ENCODE measurements at regions not wholly inside any gene's neighbourhood (a gene's known extent, or its start where the extent isn't known, plus 50 kb on each side); places are given as distances from the start of the nearest gene placed in this dataset.

DNA sequence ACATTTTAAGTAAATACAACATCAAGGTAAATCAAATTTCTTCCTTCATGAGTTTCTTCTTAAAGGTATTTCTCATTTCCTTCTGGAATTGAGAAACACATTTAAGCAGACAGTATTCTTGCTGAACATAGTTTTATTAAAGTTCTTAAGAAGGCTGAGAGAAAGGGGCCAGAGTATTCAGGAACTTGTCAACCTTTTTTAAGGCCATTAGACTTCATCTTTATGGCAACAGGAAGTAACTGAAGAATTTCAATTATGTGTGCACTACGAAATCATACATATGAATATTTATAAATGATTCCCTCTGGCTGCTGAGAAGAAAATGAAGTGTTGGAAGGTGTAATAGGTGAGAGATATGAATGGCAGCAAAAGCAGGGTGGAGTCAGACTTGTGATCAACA is 829.4 kb upstream of the DPPA4 start:
- H3K36me3 Mint-ChIP-seq (ENCODE audit: unreplicated experiment) = no peaks in the 10 kb centered on the region

DNA sequence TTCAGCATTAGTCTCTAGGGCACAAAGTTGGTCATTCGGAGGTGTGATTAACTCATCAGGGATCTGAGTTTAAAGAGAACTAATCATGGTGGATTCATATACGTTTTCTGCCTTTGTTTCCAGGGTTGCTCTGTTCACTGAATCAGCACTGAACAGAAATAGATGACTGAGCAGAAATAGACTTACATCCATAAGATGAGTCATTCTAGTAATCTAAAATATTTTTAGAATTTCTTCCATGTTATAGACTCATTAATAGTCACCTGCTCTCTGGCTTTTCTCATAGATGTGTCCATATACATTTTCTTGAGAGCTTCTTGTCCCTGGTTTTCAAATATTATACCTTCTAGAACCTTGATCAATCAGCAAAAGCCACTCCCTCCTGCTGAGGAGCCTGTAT is 837.6 kb upstream of the DPPA4 start:
- TF ChIP-seq, protein P1, sequence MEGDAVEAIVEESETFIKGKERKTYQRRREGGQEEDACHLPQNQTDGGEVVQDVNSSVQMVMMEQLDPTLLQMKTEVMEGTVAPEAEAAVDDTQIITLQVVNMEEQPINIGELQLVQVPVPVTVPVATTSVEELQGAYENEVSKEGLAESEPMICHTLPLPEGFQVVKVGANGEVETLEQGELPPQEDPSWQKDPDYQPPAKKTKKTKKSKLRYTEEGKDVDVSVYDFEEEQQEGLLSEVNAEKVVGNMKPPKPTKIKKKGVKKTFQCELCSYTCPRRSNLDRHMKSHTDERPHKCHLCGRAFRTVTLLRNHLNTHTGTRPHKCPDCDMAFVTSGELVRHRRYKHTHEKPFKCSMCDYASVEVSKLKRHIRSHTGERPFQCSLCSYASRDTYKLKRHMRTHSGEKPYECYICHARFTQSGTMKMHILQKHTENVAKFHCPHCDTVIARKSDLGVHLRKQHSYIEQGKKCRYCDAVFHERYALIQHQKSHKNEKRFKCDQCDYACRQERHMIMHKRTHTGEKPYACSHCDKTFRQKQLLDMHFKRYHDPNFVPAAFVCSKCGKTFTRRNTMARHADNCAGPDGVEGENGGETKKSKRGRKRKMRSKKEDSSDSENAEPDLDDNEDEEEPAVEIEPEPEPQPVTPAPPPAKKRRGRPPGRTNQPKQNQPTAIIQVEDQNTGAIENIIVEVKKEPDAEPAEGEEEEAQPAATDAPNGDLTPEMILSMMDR (IDR thresholded peaks at IDR 0.05; ENCODE audit: partially characterized antibody, unreplicated experiment) = no peak
- Mint-ChIP-seq H3K27ac (ENCODE audit: unreplicated experiment) (no peak overlapping the region), H3K4me1 (ENCODE audit: low read depth, unreplicated experiment) (peaks cover 6% of the 10 kb centered on the region)

More for the DNA sequence above, 829.4 kb upstream of the DPPA4 start:
- H3K27me3 Mint-ChIP-seq (ENCODE audit: unreplicated experiment) = no peaks in the 10 kb centered on the region
- peaks cover 12% of the 10 kb centered on the region for H3K4me1 Mint-ChIP-seq (ENCODE audit: low read depth, unreplicated experiment)
- H3K4me3 Mint-ChIP-seq (ENCODE audit: unreplicated experiment) = no peak overlapping the region
- no peak for DNase-seq
- H3K27ac Mint-ChIP-seq (ENCODE audit: unreplicated experiment) = no peak overlapping the region
- peaks cover 1% of the 10 kb centered on the region for H3K9me3 Mint-ChIP-seq (ENCODE audit: unreplicated experiment)
- TF ChIP-seq, protein P1 (IDR thresholded peaks at IDR 0.05; ENCODE audit: partially characterized antibody, unreplicated experiment) = no peak

DNA sequence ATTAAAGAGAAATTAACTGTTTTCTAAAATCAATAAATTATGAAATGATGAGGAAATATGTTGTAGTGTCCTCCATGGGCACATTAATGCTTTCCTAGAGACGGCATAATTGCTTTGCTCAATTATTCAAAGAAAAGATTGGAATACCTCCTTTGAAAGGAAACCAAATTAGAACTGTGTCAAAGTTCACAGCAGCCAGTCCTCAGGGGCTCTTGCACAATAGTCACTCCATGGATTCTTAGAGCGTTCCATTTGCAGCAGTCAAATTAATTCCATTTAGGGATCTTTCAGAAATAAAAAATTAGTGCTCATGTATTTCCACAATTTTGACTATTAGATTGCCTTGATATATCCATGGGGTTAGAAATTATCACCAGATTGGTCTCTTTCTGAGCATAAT is 841.6 kb upstream of the DPPA4 start:
- H3K4me1 Mint-ChIP-seq (ENCODE audit: low read depth, unreplicated experiment) = peaks cover 6% of the 10 kb centered on the region
- no peaks in the 10 kb centered on the region for H3K27me3 Mint-ChIP-seq (ENCODE audit: unreplicated experiment)
- DNase-seq = no peak
- H3K36me3 Mint-ChIP-seq (ENCODE audit: unreplicated experiment) = no peaks in the 10 kb centered on the region
- no peak overlapping the region for H3K27ac Mint-ChIP-seq (ENCODE audit: unreplicated experiment)
- H3K4me3 Mint-ChIP-seq (ENCODE audit: unreplicated experiment) = no peak overlapping the region
- TF ChIP-seq, protein P1 (IDR thresholded peaks at IDR 0.05; ENCODE audit: partially characterized antibody, unreplicated experiment) = no peak
- H3K9me3 Mint-ChIP-seq (ENCODE audit: unreplicated experiment) = no peaks in the 10 kb centered on the region

More for the DNA sequence above, 837.6 kb upstream of the DPPA4 start:
- Mint-ChIP-seq H3K27me3 (ENCODE audit: unreplicated experiment) (no peaks in the 10 kb centered on the region), H3K36me3 (ENCODE audit: unreplicated experiment) (no peaks in the 10 kb centered on the region), H3K9me3 (ENCODE audit: unreplicated experiment) (no peaks in the 10 kb centered on the region), H3K4me3 (ENCODE audit: unreplicated experiment) (no peak overlapping the region)
- no peak for DNase-seq

DNA sequence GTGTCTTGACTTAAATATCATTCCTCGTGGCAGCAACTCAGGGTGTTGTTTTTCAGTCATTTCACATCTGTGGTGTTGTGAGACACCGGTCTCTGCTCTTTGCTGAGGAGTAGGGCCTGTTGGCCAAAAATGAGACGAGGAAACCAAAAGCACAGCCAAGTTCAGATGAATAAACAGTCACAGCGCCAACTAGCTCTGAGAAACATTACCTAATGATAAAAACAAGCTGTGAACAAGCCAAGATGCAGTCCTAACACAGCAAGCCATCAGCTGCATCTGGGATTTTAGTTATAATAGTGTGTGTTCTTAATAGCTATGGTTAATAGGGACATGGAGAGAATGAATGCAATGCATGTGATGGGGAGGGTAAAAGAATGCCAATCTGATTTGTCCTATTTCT is 843.4 kb upstream of the DPPA4 start:
- H3K9me3 Mint-ChIP-seq (ENCODE audit: unreplicated experiment) = no peaks in the 10 kb centered on the region

DNA sequence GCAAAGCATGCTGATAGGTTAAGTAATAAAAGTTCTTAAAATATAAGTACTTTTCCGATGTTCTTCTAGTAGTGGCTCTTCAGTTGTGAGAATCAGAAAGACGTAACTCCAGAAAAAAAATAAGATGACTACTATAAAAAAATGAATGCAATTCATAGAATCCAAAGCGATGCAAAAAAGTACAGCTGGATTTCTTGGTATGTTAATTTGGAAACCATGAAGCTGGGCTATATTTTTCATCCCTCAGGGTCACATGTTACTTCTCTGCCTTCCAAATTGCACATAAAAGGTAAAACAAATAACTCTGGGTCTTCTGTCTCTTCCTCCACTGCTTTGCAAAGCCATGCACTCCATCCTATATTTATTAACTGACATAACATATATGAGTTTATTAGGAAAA is 843.9 kb upstream of the DPPA4 start:
- no peaks in the 10 kb centered on the region for H3K36me3 Mint-ChIP-seq (ENCODE audit: unreplicated experiment)

More for the DNA sequence above, 843.4 kb upstream of the DPPA4 start:
- Mint-ChIP-seq H3K36me3 (ENCODE audit: unreplicated experiment) (no peaks in the 10 kb centered on the region), H3K4me1 (ENCODE audit: low read depth, unreplicated experiment) (peaks cover 6% of the 10 kb centered on the region), H3K27ac (ENCODE audit: unreplicated experiment) (no peak overlapping the region), H3K4me3 (ENCODE audit: unreplicated experiment) (no peak overlapping the region), H3K27me3 (ENCODE audit: unreplicated experiment) (no peaks in the 10 kb centered on the region)
- TF ChIP-seq, protein P1 (IDR thresholded peaks at IDR 0.05; ENCODE audit: partially characterized antibody, unreplicated experiment) = no peak
- DNase-seq = no peak

More for the DNA sequence above, 843.9 kb upstream of the DPPA4 start:
- TF ChIP-seq, protein P1 (IDR thresholded peaks at IDR 0.05; ENCODE audit: partially characterized antibody, unreplicated experiment) = no peak
- no peak overlapping the region for H3K27ac Mint-ChIP-seq (ENCODE audit: unreplicated experiment)
- no peak overlapping the region for H3K4me3 Mint-ChIP-seq (ENCODE audit: unreplicated experiment)
- no peaks in the 10 kb centered on the region for H3K27me3 Mint-ChIP-seq (ENCODE audit: unreplicated experiment)
- DNase-seq = no peak
- H3K4me1 Mint-ChIP-seq (ENCODE audit: low read depth, unreplicated experiment) = peaks cover 6% of the 10 kb centered on the region
- H3K9me3 Mint-ChIP-seq (ENCODE audit: unreplicated experiment) = no peaks in the 10 kb centered on the region
